HUES48 (cell line): ENCODE measurements at regions not wholly inside any gene's neighbourhood (a gene's known extent, or its start where the extent isn't known, plus 50 kb on each side); places are given as distances from the start of the nearest gene placed in this dataset.

ENCODE experiments used
- H3K27ac ChIP-seq: one replicate; pipeline ENCODE4 v1.7.0; 2013; ENCODE audit warnings: low read depth, low read length, inconsistent platforms
- H3K27me3 ChIP-seq: 2 replicates; pipeline ENCODE4 v1.6.1; 2013; ENCODE audit warnings: mild to moderate bottlenecking, low read length; ENCODE audit not compliant: control insufficient read depth, insufficient read depth
- H3K36me3 ChIP-seq: 2 replicates; pipeline ENCODE4 v1.6.1; 2013; ENCODE audit warnings: low read length; ENCODE audit not compliant: control insufficient read depth, insufficient read depth
- H3K4me1 ChIP-seq: 2 replicates; pipeline ENCODE4 v1.6.1; 2013; ENCODE audit warnings: mild to moderate bottlenecking, low read length; ENCODE audit not compliant: control insufficient read depth, insufficient read depth
- H3K4me3 ChIP-seq: 2 replicates; pipeline ENCODE4 v1.5.1; 2013; ENCODE audit warnings: mild to moderate bottlenecking, low read depth, low read length
- H3K9ac ChIP-seq: 2 replicates; pipeline ENCODE4 v1.6.1; 2013; ENCODE audit warnings: mild to moderate bottlenecking, low read depth, low read length, moderate library complexity
- H3K9me3 ChIP-seq: 2 replicates; pipeline ENCODE4 v1.6.1; 2013; ENCODE audit warnings: low read length; ENCODE audit not compliant: control insufficient read depth, insufficient read depth

DNA sequence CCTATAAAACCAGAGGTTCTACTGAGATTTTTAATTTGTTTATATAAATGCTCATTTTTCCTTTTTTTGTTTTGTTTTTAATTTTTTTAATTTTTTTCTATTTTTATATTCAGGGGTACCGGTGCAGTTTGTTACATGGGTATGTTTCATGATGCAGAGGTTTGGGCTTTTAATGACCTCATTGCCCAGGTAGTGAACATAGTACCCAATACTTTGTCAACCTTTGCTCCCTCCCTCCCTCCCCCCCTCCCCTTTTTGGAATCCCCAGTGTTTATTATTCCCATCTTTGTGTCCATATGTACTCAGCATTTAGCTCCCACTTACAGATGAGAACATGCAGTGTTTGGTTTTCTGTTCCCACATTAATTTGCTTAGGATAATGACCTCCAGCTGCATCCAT lies 94.4 kb upstream of the NEBL start:
- Histone ChIP-seq H3K9ac (no peak overlapping the region), H3K4me3 (no peak overlapping the region), H3K27ac (no peak overlapping the region), H3K4me1 (no peaks in the 10 kb centered on the region), H3K36me3 (no peaks in the 10 kb centered on the region), H3K27me3 (no peaks in the 10 kb centered on the region), H3K9me3 (no peaks in the 10 kb centered on the region)

DNA sequence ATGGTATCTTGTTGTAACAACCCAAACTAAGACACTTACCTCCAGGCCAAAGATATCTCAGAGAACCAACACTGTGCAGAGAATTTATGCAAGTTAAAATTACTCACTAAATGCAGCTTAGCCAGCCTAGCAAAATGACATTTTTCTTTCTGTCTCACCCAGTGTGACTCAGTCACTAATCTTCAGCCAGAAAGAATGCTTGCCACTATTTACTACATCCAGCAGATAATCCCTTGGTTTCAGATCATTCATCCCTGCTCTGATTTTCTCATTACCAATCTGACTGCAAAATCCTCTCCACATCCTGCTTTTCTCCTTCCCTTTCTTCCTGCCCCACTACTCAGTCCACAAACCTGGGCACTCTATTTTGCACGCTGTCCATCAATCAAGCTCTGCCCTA lies 93.5 kb upstream of the NEBL start:
- no peak overlapping the region for H3K27ac ChIP-seq
- H3K4me3 ChIP-seq, result no peak overlapping the region
- H3K27me3 ChIP-seq, result no peaks in the 10 kb centered on the region
- no peak overlapping the region for H3K9ac ChIP-seq
- H3K9me3 ChIP-seq, result no peaks in the 10 kb centered on the region
- no peaks in the 10 kb centered on the region for H3K36me3 ChIP-seq
- H3K4me1 ChIP-seq, result no peaks in the 10 kb centered on the region

DNA sequence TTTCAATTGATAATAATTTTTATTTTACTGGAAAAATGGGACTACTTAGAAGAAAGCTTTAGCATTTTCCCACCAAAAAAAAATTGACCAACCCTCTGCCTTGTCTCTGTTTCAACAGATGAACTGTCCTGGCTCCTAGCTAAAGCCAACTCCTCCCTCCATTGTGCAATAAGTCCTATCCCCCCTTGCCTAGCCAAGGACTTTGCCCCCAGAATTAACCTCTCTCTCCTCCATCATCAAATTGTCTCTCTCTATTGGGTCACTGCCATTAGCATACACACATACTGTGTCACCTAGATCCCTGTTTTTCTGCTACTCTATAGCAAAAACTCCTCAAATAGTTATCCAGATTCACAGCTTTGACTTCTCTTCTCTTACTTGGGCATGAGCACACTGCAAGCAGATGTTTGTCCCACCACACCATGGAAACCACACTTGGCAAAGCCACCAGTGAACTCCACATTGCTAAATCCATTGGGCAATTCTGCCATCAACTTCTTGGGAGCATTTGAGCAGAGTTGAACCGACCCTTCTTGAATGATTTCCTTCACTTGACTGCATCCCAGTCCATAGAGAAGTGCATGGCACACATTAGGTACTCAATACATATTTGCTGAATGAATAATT lies 91.4 kb upstream of the NEBL start:
- Histone ChIP-seq H3K4me3 (no peak overlapping the region), H3K9me3 (no peaks in the 10 kb centered on the region), H3K9ac (no peak overlapping the region), H3K4me1 (no peaks in the 10 kb centered on the region), H3K36me3 (no peaks in the 10 kb centered on the region), H3K27me3 (no peaks in the 10 kb centered on the region), H3K27ac (no peak overlapping the region)

DNA sequence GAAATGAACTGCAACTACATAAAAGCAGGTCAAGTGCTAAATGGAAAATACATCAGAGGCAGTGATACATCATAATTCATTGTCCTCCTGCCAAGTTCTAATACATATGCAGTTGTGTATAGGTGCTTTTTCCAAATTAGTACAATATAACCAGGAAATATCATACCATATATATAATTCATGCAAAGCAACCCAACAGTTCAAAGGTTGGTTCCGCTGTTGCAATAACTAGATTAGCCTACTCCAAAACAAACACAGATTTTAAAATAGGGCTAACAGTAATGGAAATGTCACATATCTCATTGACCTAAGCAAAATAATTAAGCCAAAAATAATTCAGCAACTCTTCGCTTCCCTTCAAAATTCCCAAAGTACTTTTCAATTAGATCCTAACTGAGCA lies 88.9 kb upstream of the NEBL start:
- Histone ChIP-seq H3K4me3 (no peak overlapping the region), H3K36me3 (no peaks in the 10 kb centered on the region), H3K27ac (no peak overlapping the region), H3K9ac (no peak overlapping the region), H3K4me1 (no peaks in the 10 kb centered on the region), H3K27me3 (no peaks in the 10 kb centered on the region), H3K9me3 (no peaks in the 10 kb centered on the region)

DNA sequence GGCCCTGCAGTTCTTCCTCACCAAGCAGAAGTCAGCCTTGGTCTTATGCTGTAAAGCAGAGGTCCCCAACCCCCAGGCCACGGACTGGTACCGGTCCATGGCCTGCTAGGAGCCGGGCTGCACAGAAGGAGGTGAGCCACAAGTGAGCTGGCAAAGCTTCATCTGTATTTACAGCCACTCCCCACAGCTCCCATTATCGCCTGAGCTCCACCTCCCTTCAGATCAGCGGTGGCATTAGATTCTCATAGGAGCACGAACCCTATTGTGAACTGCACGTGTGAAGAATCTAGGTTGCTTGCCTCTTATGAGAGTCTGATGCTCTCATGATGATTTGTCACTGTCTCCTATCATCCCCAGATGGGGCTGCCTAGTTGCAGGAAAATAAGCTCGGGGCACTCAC lies 87.6 kb upstream of the NEBL start:
- Histone ChIP-seq H3K27ac (no peak overlapping the region), H3K36me3 (no peaks in the 10 kb centered on the region), H3K9ac (no peak overlapping the region), H3K9me3 (no peaks in the 10 kb centered on the region), H3K4me1 (no peaks in the 10 kb centered on the region), H3K4me3 (no peak overlapping the region), H3K27me3 (no peaks in the 10 kb centered on the region)

- Histone ChIP-seq H3K4me1 (0 out of 2 replicates have a peak, but pooled peaks cover 6% of the 10 kb centered on the region), H3K9ac (no peak overlapping the region), H3K9me3 (no peaks in the 10 kb centered on the region), H3K27ac (no peak overlapping the region), H3K4me3 (no peak overlapping the region), H3K36me3 (no peaks in the 10 kb centered on the region), H3K27me3 (no peaks in the 10 kb centered on the region)
Measured at GRCh38 chr10:20981419-20981953, 84.4 kb upstream of the NEBL start.

DNA sequence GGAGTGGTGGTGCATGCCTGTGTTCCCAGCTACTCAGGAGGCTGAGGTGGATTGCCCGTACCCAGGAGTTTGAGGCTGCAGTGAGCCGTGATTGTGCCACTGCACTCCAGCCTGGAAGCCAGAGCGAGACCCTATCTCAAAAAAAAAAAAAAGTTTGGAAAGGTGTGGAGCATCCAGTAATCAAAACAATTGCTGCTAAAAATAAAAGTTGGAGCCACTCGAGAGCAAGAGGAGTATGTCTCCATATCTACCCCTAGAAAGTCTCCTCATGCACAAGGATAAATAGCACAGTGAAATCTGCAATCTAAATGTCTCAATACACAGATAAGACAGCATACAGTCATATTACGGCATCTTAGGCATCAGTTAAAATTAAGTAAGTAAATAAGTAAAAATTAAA lies 81.5 kb upstream of the NEBL start:
- Histone ChIP-seq H3K4me3 (no peak overlapping the region), H3K9me3 (no peaks in the 10 kb centered on the region), H3K27me3 (no peaks in the 10 kb centered on the region), H3K36me3 (no peaks in the 10 kb centered on the region), H3K27ac (no peak overlapping the region), H3K9ac (no peak overlapping the region), H3K4me1 (0 out of 2 replicates have a peak, but pooled peaks cover 6% of the 10 kb centered on the region)

DNA sequence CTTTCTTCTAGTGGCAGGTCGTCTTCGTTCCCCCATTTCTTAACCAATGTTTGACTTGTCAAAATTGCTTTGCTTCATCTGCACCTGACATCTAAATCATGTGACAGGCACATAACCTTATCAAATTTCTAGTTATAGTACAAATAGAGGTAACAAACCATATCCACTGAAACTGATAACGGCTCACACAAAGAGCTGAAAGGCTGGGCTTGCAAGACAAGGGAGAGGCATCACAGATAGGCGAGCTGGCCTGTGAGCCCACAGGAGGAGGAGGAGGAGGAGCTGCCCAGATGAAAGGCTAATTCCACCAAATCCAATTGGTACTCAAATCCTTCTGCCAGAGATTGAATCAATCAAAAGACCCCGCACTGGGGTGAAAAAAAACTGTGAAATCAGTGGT lies 80.2 kb upstream of the NEBL start:
- Histone ChIP-seq H3K4me1 (0 out of 2 replicates have a peak, but pooled peaks cover 6% of the 10 kb centered on the region), H3K27ac (no peak overlapping the region), H3K36me3 (no peaks in the 10 kb centered on the region), H3K9ac (no peak overlapping the region), H3K27me3 (no peaks in the 10 kb centered on the region), H3K9me3 (no peaks in the 10 kb centered on the region), H3K4me3 (no peak overlapping the region)

- no peak overlapping the region for H3K4me3 ChIP-seq
- H3K4me1 ChIP-seq, result 0 out of 2 replicates have a peak, but pooled peaks cover 6% of the 10 kb centered on the region
- no peak overlapping the region for H3K27ac ChIP-seq
- no peak overlapping the region for H3K9ac ChIP-seq
- H3K9me3 ChIP-seq, result no peaks in the 10 kb centered on the region
- no peaks in the 10 kb centered on the region for H3K27me3 ChIP-seq
- H3K36me3 ChIP-seq, result no peaks in the 10 kb centered on the region
Measured at GRCh38 chr10:20976891-20977290, 79.8 kb upstream of the NEBL start.

- H3K4me1 ChIP-seq, result 0 out of 2 replicates have a peak, but pooled peaks cover 6% of the 10 kb centered on the region
- H3K4me3 ChIP-seq, result no peak overlapping the region
Measured at GRCh38 chr10:20976390-20976789, 79.3 kb upstream of the NEBL start.

GRCh38 chr10:20975236-20975635 lies 78.1 kb upstream of the NEBL start:
- H3K27ac ChIP-seq, result no peak overlapping the region
- no peak overlapping the region for H3K9ac ChIP-seq
- no peaks in the 10 kb centered on the region for H3K27me3 ChIP-seq
- H3K4me1 ChIP-seq, result 0 out of 2 replicates have a peak, but pooled peaks cover 6% of the 10 kb centered on the region
- H3K9me3 ChIP-seq, result no peaks in the 10 kb centered on the region
- no peaks in the 10 kb centered on the region for H3K36me3 ChIP-seq
- no peak overlapping the region for H3K4me3 ChIP-seq

More at GRCh38 chr10:20976390-20976789, 79.3 kb upstream of the NEBL start:
- H3K9ac ChIP-seq, result no peak overlapping the region
- no peaks in the 10 kb centered on the region for H3K9me3 ChIP-seq
- H3K27ac ChIP-seq, result no peak overlapping the region
- H3K27me3 ChIP-seq, result no peaks in the 10 kb centered on the region
- no peaks in the 10 kb centered on the region for H3K36me3 ChIP-seq
